ENCODE measurements at regions not wholly inside any gene's neighbourhood (a gene's known extent, or its start where the extent isn't known, plus 50 kb on each side); places are given as distances from the start of the nearest gene placed in this dataset.
"Not testable (repeated sequence)": the region's sequence is repeated elsewhere in the genome, so short reads cannot be mapped to it uniquely, and the experiment has no call there.

DNA sequence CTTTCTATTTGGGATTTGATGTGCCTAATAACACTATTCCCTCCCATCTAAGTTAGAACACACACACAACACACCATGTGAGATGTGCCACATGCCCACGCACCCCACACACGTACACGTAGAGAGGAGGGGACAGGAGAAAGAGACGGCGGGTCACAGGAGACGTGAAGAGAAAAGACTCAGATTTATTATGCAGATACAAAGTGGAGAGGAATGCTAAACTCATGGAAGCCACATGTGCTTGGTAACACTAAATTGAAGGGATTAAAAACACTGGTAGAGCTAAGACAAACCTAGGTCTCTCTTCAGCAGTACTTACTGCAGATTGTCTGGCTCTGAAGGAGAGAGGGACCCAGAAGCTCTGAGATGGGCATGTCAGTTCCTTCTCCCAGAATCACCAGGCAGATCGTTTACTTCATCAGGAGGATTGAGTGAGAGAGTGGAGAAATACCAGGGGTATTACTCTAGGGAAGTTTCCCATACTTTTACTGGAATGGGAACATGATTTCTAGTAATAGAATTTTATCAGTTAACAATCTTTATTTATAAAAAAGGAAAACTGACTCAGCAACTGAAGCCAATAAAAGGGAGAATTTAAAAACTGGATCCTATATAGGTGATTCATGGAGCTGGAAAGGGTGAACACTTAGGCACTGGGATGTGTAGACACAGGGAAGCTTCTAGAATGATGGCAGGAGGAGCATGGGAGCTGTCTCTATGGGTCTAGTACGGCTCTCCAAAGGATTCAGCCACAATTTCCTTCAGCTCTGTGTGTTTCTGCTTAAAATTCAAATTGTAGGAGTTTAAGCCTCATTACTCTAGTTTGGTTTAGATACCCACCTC, 139.4 kb downstream of the MACIR start:
- Histone ChIP-seq H3K9ac (ENCODE audit: low read depth, low read length) (no peak overlapping the region), H3K36me3 (ENCODE audit: control insufficient read depth, insufficient read depth, low read length) (no peaks in the 10 kb centered on the region), H3K4me1 (ENCODE audit: control insufficient read depth, insufficient read depth, low read length) (peaks cover 8% of the 10 kb centered on the region), H3K9me3 (ENCODE audit: control insufficient read depth, insufficient read depth, low read length) (no peaks in the 10 kb centered on the region), H3K4me3 (ENCODE audit: low read depth, low read length) (no peak overlapping the region), H3K27me3 (ENCODE audit: control insufficient read depth, insufficient read depth, low read length) (no peaks in the 10 kb centered on the region)

DNA sequence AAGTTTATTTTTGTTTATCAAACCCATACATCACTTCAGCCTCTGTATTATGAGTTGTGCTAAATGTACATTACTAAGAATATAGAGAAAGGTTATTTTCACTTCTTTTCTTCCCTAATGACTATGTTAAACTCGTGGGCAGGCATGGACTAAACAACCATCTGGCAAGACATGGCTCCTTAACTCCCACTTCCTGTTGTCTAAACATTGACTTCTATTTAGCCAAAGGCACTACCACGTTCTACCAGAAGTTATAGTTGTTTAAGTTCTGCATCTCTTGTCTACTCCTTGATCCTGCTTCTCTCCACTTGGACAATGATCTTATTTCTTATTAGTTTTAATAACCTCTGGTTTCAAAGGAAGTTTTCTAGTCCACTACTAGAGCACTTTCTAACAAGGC, 136.1 kb downstream of the MACIR start:
- Histone ChIP-seq H3K9me3 (ENCODE audit: control insufficient read depth, insufficient read depth, low read length) (no peaks in the 10 kb centered on the region), H3K27me3 (ENCODE audit: control insufficient read depth, insufficient read depth, low read length) (no peaks in the 10 kb centered on the region), H3K9ac (ENCODE audit: low read depth, low read length) (no peak overlapping the region), H3K4me1 (ENCODE audit: control insufficient read depth, insufficient read depth, low read length) (peaks cover 15% of the 10 kb centered on the region), H3K36me3 (ENCODE audit: control insufficient read depth, insufficient read depth, low read length) (no peaks in the 10 kb centered on the region), H3K4me3 (ENCODE audit: low read depth, low read length) (no peak overlapping the region)

DNA sequence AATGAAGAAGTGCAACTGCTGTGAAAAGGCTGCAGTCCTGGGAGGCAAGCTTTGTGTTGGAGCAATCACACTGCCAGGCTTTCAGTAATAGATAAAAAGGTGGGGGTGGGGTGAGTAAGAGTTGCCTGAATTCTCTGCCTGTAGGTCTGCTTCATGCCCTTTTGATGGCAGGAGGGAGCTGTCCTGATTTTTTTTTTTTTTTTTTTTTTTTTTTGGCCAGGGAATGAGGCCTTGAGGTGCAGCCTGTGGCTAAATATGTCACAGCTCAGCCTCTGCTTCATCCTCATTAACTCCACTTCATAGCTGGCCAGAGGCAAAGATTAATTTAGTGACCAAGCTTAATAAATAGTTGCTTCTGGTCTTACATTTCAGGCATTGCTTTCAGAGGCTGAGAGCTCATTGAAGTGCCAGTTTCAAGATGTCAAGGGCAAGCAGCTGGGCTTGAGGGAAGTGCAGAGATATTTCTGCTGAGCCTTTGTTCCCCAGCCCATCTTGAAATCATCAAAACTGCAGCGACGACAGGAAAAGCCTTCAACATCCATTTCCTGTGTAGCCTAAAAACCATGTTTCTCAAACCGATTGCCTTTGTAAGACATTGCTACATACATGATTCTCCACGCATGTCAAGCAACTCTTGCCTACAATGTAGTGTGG, 134.7 kb downstream of the MACIR start:
- no peak overlapping the region for H3K9ac ChIP-seq (ENCODE audit: low read depth, low read length)
- no peaks in the 10 kb centered on the region for H3K9me3 ChIP-seq (ENCODE audit: control insufficient read depth, insufficient read depth, low read length)
- H3K4me1 ChIP-seq (ENCODE audit: control insufficient read depth, insufficient read depth, low read length) = peaks cover 15% of the 10 kb centered on the region
- no peaks in the 10 kb centered on the region for H3K27me3 ChIP-seq (ENCODE audit: control insufficient read depth, insufficient read depth, low read length)
- H3K4me3 ChIP-seq (ENCODE audit: low read depth, low read length) = no peak overlapping the region
- H3K36me3 ChIP-seq (ENCODE audit: control insufficient read depth, insufficient read depth, low read length) = no peaks in the 10 kb centered on the region

- H3K9ac ChIP-seq (ENCODE audit: low read depth, low read length) = no peak overlapping the region
- no peaks in the 10 kb centered on the region for H3K36me3 ChIP-seq (ENCODE audit: control insufficient read depth, insufficient read depth, low read length)
- no peaks in the 10 kb centered on the region for H3K27me3 ChIP-seq (ENCODE audit: control insufficient read depth, insufficient read depth, low read length)
- no peak overlapping the region for H3K4me3 ChIP-seq (ENCODE audit: low read depth, low read length)
- peaks cover 15% of the 10 kb centered on the region for H3K4me1 ChIP-seq (ENCODE audit: control insufficient read depth, insufficient read depth, low read length)
- no peaks in the 10 kb centered on the region for H3K9me3 ChIP-seq (ENCODE audit: control insufficient read depth, insufficient read depth, low read length)
Measured at GRCh38 chr5:103391659-103392058, 133.1 kb downstream of the MACIR start.

GRCh38 chr5:103389846-103390245, 131.3 kb downstream of the MACIR start:
- H3K4me3 ChIP-seq (ENCODE audit: low read depth, low read length) = no peak overlapping the region
- no peaks in the 10 kb centered on the region for H3K36me3 ChIP-seq (ENCODE audit: control insufficient read depth, insufficient read depth, low read length)
- no peaks in the 10 kb centered on the region for H3K27me3 ChIP-seq (ENCODE audit: control insufficient read depth, insufficient read depth, low read length)
- no peaks in the 10 kb centered on the region for H3K9me3 ChIP-seq (ENCODE audit: control insufficient read depth, insufficient read depth, low read length)
- peaks cover 15% of the 10 kb centered on the region for H3K4me1 ChIP-seq (ENCODE audit: control insufficient read depth, insufficient read depth, low read length)
- no peak overlapping the region for H3K9ac ChIP-seq (ENCODE audit: low read depth, low read length)

- Histone ChIP-seq H3K9me3 (ENCODE audit: control insufficient read depth, insufficient read depth, low read length) (no peaks in the 10 kb centered on the region), H3K36me3 (ENCODE audit: control insufficient read depth, insufficient read depth, low read length) (no peaks in the 10 kb centered on the region), H3K4me3 (ENCODE audit: low read depth, low read length) (no peak overlapping the region), H3K27me3 (ENCODE audit: control insufficient read depth, insufficient read depth, low read length) (no peaks in the 10 kb centered on the region), H3K4me1 (ENCODE audit: control insufficient read depth, insufficient read depth, low read length) (peaks cover 15% of the 10 kb centered on the region), H3K9ac (ENCODE audit: low read depth, low read length) (no peak overlapping the region)
Measured at GRCh38 chr5:103389357-103389756, 130.8 kb downstream of the MACIR start.

- Histone ChIP-seq H3K4me3 (ENCODE audit: low read depth, low read length) (no peak overlapping the region), H3K27me3 (ENCODE audit: control insufficient read depth, insufficient read depth, low read length) (no peaks in the 10 kb centered on the region), H3K9me3 (ENCODE audit: control insufficient read depth, insufficient read depth, low read length) (no peaks in the 10 kb centered on the region), H3K9ac (ENCODE audit: low read depth, low read length) (no peak overlapping the region), H3K36me3 (ENCODE audit: control insufficient read depth, insufficient read depth, low read length) (no peaks in the 10 kb centered on the region), H3K4me1 (ENCODE audit: control insufficient read depth, insufficient read depth, low read length) (no peaks in the 10 kb centered on the region)
Measured at GRCh38 chr5:103385722-103386121, 127.2 kb downstream of the MACIR start.

DNA sequence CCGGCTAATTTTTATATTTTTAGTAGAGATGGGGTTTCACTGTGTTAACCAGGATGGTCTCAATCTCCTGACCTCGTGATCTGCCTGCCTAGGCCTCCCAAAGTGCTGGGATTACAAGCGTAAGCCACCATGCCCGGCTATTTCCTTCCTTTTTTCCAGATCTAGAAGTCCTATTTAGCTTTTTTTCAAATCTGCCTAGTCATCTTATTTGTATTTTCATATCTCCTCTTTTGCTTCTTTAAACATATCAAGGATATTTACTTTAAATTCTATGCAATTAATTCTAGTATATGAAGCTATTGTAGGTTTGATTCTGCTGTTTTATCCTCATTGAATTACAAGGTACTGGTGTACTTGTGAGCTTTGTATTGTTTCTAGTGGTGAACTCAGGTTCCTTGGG, 119.1 kb downstream of the MACIR start:
- not testable (repeated sequence) for H3K4me3 ChIP-seq (ENCODE audit: low read depth, low read length); H3K36me3 ChIP-seq (ENCODE audit: control insufficient read depth, insufficient read depth, low read length); H3K9me3 ChIP-seq (ENCODE audit: control insufficient read depth, insufficient read depth, low read length); H3K4me1 ChIP-seq (ENCODE audit: control insufficient read depth, insufficient read depth, low read length); H3K9ac ChIP-seq (ENCODE audit: low read depth, low read length); H3K27me3 ChIP-seq (ENCODE audit: control insufficient read depth, insufficient read depth, low read length)

- no peak overlapping the region for H3K4me3 ChIP-seq (ENCODE audit: low read depth, low read length)
- no peaks in the 10 kb centered on the region for H3K27me3 ChIP-seq (ENCODE audit: control insufficient read depth, insufficient read depth, low read length)
- no peaks in the 10 kb centered on the region for H3K9me3 ChIP-seq (ENCODE audit: control insufficient read depth, insufficient read depth, low read length)
- H3K36me3 ChIP-seq (ENCODE audit: control insufficient read depth, insufficient read depth, low read length) = no peaks in the 10 kb centered on the region
- no peak overlapping the region for H3K9ac ChIP-seq (ENCODE audit: low read depth, low read length)
- H3K4me1 ChIP-seq (ENCODE audit: control insufficient read depth, insufficient read depth, low read length) = no peaks in the 10 kb centered on the region
Measured at GRCh38 chr5:103375863-103376591, 117.5 kb downstream of the MACIR start.

GRCh38 chr5:103375350-103375749, 116.8 kb downstream of the MACIR start:
- no peaks in the 10 kb centered on the region for H3K27me3 ChIP-seq (ENCODE audit: control insufficient read depth, insufficient read depth, low read length)
- no peaks in the 10 kb centered on the region for H3K9me3 ChIP-seq (ENCODE audit: control insufficient read depth, insufficient read depth, low read length)
- no peaks in the 10 kb centered on the region for H3K36me3 ChIP-seq (ENCODE audit: control insufficient read depth, insufficient read depth, low read length)
- H3K4me3 ChIP-seq (ENCODE audit: low read depth, low read length) = no peak overlapping the region
- no peaks in the 10 kb centered on the region for H3K4me1 ChIP-seq (ENCODE audit: control insufficient read depth, insufficient read depth, low read length)
- no peak overlapping the region for H3K9ac ChIP-seq (ENCODE audit: low read depth, low read length)

- no peaks in the 10 kb centered on the region for H3K36me3 ChIP-seq (ENCODE audit: control insufficient read depth, insufficient read depth, low read length)
Measured at GRCh38 chr5:103374473-103374963, 116.0 kb downstream of the MACIR start.

More at GRCh38 chr5:103374473-103374963, 116.0 kb downstream of the MACIR start:
- Histone ChIP-seq H3K9me3 (ENCODE audit: control insufficient read depth, insufficient read depth, low read length) (no peaks in the 10 kb centered on the region), H3K9ac (ENCODE audit: low read depth, low read length) (no peak overlapping the region), H3K4me1 (ENCODE audit: control insufficient read depth, insufficient read depth, low read length) (peaks cover 2% of the 10 kb centered on the region), H3K27me3 (ENCODE audit: control insufficient read depth, insufficient read depth, low read length) (no peaks in the 10 kb centered on the region), H3K4me3 (ENCODE audit: low read depth, low read length) (no peak overlapping the region)

Data from iPS-15b (cell line).